ENCODE measurements at regions not wholly inside any gene's neighbourhood (a gene's known extent, or its start where the extent isn't known, plus 50 kb on each side); places are given as distances from the start of the nearest gene placed in this dataset.

DNA sequence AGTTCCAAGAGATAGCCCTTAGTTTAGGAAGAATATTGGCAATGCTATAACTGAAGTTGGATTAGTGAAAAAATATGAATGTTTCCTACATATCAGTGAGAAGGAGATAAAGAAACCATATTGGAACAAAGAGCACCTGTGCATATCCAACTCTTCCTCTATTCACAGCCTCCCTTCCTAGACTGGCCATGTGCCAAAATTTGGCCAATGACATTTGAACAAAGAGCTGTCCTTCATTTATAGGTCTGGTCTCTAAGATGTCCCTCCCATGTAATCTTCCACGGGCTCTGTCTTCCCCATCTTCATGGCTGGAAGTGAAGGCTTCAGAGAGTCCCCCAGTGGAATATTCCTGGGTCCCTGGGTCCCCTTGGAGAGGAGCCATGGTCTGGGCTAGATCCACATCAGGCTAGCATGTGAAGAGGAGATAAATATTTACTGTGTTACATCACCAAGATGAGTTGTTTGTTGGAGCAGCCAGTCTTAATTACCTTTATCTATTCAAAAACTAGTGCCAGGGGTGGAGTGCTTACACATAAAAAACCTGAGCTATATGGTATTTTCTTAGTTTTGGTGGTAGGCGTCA is 190.0 kb upstream of the S1PR3 start:
- TF ChIP-seq, protein P1, sequence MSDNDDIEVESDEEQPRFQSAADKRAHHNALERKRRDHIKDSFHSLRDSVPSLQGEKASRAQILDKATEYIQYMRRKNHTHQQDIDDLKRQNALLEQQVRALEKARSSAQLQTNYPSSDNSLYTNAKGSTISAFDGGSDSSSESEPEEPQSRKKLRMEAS (IDR thresholded peaks at IDR 0.05) = no peak
- TF ChIP-seq, protein P2, sequence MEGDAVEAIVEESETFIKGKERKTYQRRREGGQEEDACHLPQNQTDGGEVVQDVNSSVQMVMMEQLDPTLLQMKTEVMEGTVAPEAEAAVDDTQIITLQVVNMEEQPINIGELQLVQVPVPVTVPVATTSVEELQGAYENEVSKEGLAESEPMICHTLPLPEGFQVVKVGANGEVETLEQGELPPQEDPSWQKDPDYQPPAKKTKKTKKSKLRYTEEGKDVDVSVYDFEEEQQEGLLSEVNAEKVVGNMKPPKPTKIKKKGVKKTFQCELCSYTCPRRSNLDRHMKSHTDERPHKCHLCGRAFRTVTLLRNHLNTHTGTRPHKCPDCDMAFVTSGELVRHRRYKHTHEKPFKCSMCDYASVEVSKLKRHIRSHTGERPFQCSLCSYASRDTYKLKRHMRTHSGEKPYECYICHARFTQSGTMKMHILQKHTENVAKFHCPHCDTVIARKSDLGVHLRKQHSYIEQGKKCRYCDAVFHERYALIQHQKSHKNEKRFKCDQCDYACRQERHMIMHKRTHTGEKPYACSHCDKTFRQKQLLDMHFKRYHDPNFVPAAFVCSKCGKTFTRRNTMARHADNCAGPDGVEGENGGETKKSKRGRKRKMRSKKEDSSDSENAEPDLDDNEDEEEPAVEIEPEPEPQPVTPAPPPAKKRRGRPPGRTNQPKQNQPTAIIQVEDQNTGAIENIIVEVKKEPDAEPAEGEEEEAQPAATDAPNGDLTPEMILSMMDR (IDR thresholded peaks at IDR 0.05; ENCODE audit: low read depth, low read length, missing input control) = no peak
- no peak for TF ChIP-seq RXRA (IDR thresholded peaks at IDR 0.05)

Data from liver (tissue), 3 donors.